NB4 (cell line): ENCODE measurements at regions not wholly inside any gene's neighbourhood (a gene's known extent, or its start where the extent isn't known, plus 50 kb on each side); places are given as distances from the start of the nearest gene placed in this dataset.
"Not testable (repeated sequence)": the region's sequence is repeated elsewhere in the genome, so short reads cannot be mapped to it uniquely, and the experiment has no call there.

Experiments
- DNase-seq: peaks from one replicate; pipeline ENCODE4 v3.0.0; 2010; ENCODE audit warnings: low read depth
- H3K4me3 ChIP-seq: one replicate; pipeline ENCODE4 v1.5.1; 2011; ENCODE audit warnings: mild to moderate bottlenecking, low read depth, low read length, moderate library complexity
- MYC ChIP-seq: IDR thresholded peaks from 2 replicates; pipeline ENCODE4 v1.6.1; 2011; ENCODE audit warnings: low read depth, low read length
- POLR2A ChIP-seq: IDR thresholded peaks from 2 replicates; pipeline ENCODE4 v1.6.1; 2011; ENCODE audit warnings: mild to moderate bottlenecking; ENCODE audit not compliant: insufficient read length; ENCODE audit errors: extremely low read depth
- TF ChIP-seq, protein P1 (sequence below): IDR thresholded peaks from 2 replicates; pipeline ENCODE4 v1.6.1; 2011; ENCODE audit warnings: low read depth, low read length
- TF ChIP-seq, protein P2 (sequence below): IDR thresholded peaks from one replicate; pipeline ENCODE4 v1.5.1; 2012; ENCODE audit warnings: low read depth, low read length

DNA sequence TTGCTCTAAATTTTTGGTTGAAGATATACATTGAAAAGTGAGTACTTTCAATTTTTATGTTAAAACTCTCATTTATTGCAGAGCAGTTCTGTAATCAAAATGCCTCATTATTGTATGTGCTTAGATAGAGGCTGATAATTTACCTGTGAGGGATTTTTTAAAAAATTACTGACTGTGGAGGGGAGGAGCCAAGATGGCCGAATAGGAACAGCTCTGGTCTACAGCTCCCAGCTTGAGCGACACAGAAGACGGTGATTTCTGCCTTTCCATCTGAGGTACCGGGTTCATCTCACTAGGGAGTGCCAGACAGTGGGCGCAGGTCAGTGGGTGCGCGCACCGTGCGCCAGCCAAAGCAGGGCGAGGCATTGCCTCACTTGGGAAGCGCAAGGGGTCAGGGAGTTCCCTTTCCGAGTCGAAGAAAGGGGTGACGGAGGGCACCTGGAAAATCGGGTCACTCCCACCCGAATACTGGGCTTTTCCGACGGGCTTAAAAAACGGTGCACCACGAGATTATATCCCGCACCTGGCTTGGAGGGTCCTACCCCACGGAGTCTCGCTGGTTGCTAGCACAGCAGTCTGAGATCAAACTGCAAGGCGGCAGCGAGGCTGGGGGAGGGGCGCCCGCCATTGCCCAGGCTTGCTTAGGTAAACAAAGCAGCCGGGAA lies 89.4 kb downstream of the DDX11 start:
- not testable (repeated sequence) for DNase-seq, H3K4me3 ChIP-seq

DNA sequence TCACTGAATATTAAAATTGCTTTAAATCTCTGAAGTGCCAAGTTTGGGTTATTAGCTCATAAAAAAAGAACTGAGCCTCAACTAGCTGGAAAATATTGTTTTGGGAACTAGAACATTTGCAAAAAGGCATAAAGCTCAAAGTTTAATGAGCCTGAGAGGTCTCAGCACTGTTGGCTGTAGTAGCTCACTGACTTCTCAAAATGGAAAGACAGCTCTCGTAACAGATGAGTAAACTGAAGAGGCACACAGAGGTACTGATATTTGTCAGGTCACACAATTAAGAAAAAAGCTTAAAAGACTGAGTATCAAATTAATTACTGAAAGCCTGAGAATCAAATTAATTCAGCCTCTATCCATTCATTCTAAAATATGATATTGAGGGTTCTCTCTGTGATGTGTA lies 100.6 kb downstream of the DDX11 start:
- not testable (repeated sequence) for H3K4me3 ChIP-seq, DNase-seq

DNA sequence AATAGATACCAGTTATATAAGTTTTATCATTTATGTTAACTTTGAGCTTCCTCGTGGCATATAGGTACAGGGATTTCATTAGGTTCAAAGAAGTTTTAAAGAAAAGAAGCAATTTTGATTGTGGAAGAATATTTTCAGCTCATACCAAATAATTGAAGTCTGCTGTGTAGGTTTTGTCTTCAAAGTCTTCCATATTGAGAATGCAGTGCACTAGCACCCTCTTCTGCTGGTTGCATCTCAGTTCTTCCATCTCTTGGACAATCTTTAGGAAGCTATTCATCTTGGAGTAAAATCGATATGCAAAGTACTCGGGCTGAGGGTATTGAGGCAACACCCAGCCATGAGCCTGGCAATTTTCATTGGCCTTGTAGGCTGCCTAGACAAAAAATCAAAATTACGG lies 103.9 kb downstream of the DDX11 start:
- H3K4me3 ChIP-seq, DNase-seq: not testable (repeated sequence)

DNA sequence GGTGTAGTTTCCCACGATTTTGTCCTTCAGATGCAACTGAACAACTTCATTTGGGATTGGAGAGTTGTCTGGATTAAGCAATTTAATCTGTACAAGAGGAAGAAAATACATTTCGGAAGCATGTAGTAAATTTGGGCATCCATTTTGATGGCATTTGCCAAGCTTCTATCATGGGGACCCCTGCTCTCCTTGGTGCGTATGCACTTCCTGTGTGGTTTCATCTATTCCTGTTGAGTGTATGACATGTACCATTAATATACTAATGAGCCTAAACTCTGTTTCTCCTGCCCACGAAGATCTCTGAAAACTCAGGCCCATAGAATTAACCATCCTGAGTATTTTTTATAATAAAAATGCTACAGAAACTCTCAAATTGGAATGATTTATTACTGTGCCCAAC lies 105.2 kb downstream of the DDX11 start:
- H3K4me3 ChIP-seq, DNase-seq: not testable (repeated sequence)

DNA sequence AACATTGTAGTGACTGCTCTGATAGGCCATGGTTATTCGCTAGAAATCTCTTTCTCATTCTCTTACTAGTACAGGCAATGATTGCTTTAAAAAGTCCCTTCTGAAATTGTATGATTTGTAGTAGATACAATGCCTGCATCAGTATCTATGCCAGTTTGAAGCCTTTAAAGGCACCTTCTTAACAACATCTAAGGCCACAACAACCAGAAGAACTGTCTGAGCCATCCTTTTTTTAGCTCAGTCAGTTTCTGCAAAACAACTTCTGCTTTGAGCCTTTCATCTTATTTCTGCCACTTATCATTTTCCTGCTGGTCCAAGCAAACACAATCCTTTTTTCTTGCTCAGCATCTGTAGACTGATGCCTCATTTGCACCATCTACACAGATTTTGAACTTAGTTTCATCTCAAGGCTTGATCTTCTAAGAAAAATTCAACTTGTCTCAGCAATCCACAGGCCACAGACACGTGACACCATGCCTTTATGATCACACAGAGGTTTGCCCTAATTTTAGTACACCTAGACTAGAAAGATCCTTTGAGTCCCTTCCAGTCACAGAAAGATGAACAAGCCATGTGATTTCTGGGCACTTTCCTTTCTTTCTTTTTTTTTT lies 106.1 kb downstream of the DDX11 start:
- not testable (repeated sequence) for H3K4me3 ChIP-seq, DNase-seq

DNA sequence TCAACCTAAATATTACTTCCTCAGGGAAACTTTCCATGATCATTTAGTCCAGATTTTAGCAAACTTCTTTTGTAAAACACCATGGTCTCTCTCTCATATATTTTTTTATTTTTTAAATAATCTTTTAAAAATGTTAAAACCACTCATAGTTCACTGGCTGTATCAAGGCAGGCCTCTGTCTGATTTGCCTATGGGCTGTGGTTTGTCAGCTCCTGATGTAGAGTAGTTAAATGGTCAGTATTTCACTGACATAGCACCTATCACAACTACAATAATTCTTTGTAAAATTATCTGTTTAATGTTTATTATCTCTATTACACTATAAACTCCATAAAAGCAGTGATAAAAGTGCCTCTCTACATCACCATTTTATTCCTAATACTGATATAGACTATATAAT lies 108.9 kb downstream of the DDX11 start:
- DNase-seq, H3K4me3 ChIP-seq: not testable (repeated sequence)

DNA sequence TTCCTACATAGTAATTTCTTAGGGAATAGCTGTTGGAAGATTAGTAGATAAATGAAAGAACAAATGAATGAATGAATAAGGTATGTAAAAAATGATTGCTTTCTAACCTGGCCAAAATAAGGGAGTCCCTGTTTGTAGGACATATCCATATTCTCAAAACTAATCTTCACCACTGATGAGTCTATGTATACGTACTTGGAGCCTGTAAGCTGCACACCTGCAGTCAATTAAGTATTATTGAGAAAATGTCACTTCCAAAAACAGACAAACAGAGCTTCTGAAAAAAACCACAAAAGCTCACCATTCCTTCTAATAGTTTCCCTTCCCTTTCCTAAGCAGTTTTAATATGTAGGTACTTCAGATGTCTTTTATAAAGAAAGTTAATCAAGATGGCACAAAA lies 109.4 kb downstream of the DDX11 start:
- not testable (repeated sequence) for H3K4me3 ChIP-seq, DNase-seq

DNA sequence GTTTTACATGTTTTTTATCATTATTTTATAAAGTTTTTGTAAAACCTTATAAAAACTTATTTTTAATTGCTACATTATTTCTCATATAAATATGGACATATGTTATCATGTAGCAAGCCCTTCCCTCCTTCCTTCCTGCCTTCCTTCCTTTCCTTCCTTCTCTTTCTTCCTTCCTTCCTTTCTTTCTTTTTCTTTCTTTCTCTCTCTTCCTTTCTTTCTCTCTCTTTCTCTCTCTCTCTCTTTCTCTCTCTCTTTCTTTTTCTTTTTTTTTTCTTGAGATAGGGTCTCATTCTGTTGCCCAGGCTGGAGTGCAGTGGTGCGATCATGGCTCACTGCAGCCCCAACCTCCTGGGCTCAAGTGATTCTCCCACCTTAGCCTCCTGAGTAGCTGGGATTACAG lies 110.2 kb downstream of the DDX11 start:
- DNase-seq, H3K4me3 ChIP-seq: not testable (repeated sequence)

DNA sequence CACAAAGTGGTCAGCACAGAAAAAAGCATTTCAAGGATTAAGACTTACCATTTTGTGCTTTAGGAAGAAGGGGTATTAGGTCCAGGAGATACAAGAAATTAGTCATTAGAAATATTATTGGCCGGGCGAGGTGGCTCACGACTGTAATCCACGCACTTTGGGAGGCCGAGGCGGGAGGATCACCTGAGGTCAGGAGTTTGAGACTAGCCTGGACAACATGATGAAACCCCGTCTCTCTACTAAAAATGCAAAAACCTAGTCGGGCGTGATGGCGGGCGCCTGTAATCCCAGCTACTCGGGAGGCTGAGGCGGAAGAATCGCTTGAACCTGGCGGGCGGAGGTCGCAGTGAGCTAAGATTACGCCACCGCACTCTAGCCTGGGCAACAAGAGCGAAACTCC lies 111.0 kb downstream of the DDX11 start:
- not testable (repeated sequence) for H3K4me3 ChIP-seq, DNase-seq

DNA sequence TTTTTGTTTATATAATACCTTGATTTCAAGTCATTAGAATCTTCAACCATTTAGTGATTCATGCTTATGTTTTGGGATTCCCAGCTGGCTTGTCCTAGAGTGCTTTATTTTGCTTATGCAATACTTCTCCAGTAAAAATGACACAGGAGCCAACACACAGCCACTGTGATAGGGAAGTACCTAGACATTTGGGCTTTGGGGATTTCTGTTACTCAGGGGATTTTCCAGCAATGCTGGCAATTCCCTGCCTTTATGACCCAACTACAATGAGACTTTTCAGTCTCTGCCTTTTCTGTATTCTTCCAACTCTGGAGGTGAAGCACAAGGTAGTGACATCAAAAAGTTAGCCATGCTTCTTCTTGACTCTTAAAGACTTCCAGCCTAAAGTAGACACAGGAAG lies 119.0 kb downstream of the DDX11 start:
- H3K4me3 ChIP-seq, DNase-seq: not testable (repeated sequence)

DNA sequence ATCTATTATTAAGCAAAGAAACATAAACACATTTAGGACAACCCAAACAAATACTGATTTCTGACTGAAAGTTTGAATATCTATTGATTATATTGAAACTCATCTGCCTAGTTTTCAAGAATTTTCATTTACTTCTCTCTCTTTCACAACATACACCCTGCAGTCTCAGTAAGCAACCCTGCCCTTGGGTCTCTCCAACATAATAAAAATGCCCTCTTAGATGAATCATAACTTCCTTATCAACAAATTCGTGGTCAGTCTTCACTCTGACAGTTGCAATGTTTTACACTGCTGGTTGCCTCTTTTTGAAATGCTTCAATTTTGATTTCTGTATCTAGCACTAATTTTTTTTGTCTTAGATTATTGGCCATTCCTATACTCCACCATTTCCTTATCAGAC lies 122.0 kb downstream of the DDX11 start:
- H3K4me3 ChIP-seq, result not testable (repeated sequence)
- DNase-seq, result peak; percentile 50

DNA sequence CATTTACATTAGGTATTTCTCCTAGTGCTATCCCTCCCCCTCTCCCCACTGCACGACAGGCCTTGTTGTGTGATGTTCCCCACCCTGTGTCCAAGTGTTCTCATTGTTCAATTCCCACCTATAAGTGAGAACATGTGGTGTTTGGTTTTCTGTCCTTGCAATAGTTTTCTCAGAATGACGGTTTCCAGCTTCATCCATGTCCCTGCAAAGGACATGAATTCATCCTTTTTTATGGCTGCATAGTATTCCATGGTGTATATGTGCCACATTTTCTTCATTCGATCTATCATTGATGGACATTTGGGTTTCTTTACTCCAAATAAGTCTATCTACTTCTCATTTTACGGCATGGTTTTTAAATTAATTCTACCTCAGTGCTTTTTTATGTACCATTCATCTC lies 125.8 kb downstream of the DDX11 start:
- DNase-seq, H3K4me3 ChIP-seq: not testable (repeated sequence)

DNA sequence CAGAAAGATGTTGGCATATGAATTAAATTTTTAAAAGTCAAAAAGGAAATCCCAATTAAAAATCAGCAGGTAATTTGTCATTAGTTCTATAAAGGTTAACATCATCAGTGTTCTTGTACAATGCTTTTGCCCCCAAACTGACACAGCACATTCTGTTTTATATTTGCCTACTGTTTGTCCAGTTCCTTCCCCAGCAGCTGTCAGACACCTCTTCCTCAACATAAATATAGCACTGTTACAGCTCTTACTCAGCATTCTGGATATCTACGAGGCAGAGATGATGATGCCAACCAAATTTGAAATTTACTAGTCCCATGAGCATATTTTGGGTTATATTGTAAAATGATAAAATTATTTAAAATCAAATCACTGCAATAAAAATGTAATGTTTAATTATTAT lies 124.6 kb downstream of the SINHCAF start:
- H3K4me3 ChIP-seq, result no peak overlapping the region
- TF ChIP-seq POLR2A (no peak), MYC (no peak)
- TF ChIP-seq, protein P1, sequence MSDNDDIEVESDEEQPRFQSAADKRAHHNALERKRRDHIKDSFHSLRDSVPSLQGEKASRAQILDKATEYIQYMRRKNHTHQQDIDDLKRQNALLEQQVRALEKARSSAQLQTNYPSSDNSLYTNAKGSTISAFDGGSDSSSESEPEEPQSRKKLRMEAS, result no peak
- TF ChIP-seq, protein P2, sequence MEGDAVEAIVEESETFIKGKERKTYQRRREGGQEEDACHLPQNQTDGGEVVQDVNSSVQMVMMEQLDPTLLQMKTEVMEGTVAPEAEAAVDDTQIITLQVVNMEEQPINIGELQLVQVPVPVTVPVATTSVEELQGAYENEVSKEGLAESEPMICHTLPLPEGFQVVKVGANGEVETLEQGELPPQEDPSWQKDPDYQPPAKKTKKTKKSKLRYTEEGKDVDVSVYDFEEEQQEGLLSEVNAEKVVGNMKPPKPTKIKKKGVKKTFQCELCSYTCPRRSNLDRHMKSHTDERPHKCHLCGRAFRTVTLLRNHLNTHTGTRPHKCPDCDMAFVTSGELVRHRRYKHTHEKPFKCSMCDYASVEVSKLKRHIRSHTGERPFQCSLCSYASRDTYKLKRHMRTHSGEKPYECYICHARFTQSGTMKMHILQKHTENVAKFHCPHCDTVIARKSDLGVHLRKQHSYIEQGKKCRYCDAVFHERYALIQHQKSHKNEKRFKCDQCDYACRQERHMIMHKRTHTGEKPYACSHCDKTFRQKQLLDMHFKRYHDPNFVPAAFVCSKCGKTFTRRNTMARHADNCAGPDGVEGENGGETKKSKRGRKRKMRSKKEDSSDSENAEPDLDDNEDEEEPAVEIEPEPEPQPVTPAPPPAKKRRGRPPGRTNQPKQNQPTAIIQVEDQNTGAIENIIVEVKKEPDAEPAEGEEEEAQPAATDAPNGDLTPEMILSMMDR, result no peak
- no peak for DNase-seq
